Activated CD4-positive, alpha-beta T cell treated with anti-CD3 and anti-CD28 coated beads, Interleukin-10, Interleukin-2, amounts not matched to agents 100 ng/mL and 50 ng/mL, durations not matched to agents 16 hours and 8 hours (primary cell): ENCODE measurements at regions not wholly inside any gene's neighbourhood (a gene's known extent, or its start where the extent isn't known, plus 50 kb on each side); places are given as distances from the start of the nearest gene placed in this dataset.

Experiments
- DNase-seq: peaks from one replicate; pipeline ENCODE4 v3.0.0-alpha.2; 2020

GRCh38 chr13:71924931-71925330 is 57.9 kb upstream of the DACH1 start:
- DNase-seq, result no peak

- DNase-seq, result no peak
Measured at GRCh38 chr13:71922194-71922593, 55.2 kb upstream of the DACH1 start.
